T-helper 1 cell treated with Interleukin-12 subunit alpha and Interleukin-12 subunit beta and Interleukin-4 antibody, amounts not matched to agents 30 ng/mL and 1 ng/mL, for 36 hours (primary cell): ENCODE measurements at regions not wholly inside any gene's neighbourhood (a gene's known extent, or its start where the extent isn't known, plus 50 kb on each side); places are given as distances from the start of the nearest gene placed in this dataset.

Experiments used
- intact Hi-C: fragments of 100-400 bp; cut with micrococcal nuclease; formaldehyde crosslinking; loops from one replicate; pipeline ENCODE4 v1.15.1; 2024

GRCh38 chr4:145347684-145348083 is 134.0 kb upstream of the SMAD1 start:
- intact Hi-C loops: no loop called here

- intact Hi-C loops: no loop called here
Observed at GRCh38 chr4:145346081-145346480, 135.6 kb upstream of the SMAD1 start.

GRCh38 chr4:145345401-145345800 is 136.3 kb upstream of the SMAD1 start:
- intact Hi-C loops: no loop called here

- intact Hi-C loops: no loop called here
Observed at GRCh38 chr4:145341381-145341780, 140.3 kb upstream of the SMAD1 start.

GRCh38 chr4:145340071-145340675 is 141.5 kb upstream of the SMAD1 start:
- intact Hi-C loops: no loop called here

GRCh38 chr4:145339075-145339725 is 142.5 kb upstream of the SMAD1 start:
- intact Hi-C loops: no loop called here

GRCh38 chr4:145338568-145338967 is 143.1 kb upstream of the SMAD1 start:
- intact Hi-C loops: no loop called here

- intact Hi-C loops: no loop called here
Observed at GRCh38 chr4:145337391-145337790, 144.3 kb upstream of the SMAD1 start.

GRCh38 chr4:145333786-145334185 is 147.9 kb upstream of the SMAD1 start:
- intact Hi-C loops: no loop called here

- intact Hi-C loops: no loop called here
Observed at GRCh38 chr4:145326491-145326890, 146.1 kb upstream of the OTUD4 start.

GRCh38 chr4:145324161-145324560 is 143.8 kb upstream of the OTUD4 start:
- intact Hi-C loops: no loop called here

- intact Hi-C loops: no loop called here
Observed at GRCh38 chr4:145320294-145320693, 139.9 kb upstream of the OTUD4 start.

- intact Hi-C loops: no loop called here
Observed at GRCh38 chr4:145319751-145320150, 139.4 kb upstream of the OTUD4 start.

- intact Hi-C loops: no loop called here
Observed at GRCh38 chr4:145316897-145317574, 136.6 kb upstream of the OTUD4 start.

- intact Hi-C loops: no loop called here
Observed at GRCh38 chr4:145315811-145316225, 135.4 kb upstream of the OTUD4 start.

GRCh38 chr4:145308598-145308997 is 128.2 kb upstream of the OTUD4 start:
- intact Hi-C loops: no loop called here

- intact Hi-C loops: no loop called here
Observed at GRCh38 chr4:145307763-145308430, 127.5 kb upstream of the OTUD4 start.

GRCh38 chr4:145307120-145307519 is 126.7 kb upstream of the OTUD4 start:
- intact Hi-C loops: no loop called here

GRCh38 chr4:145302725-145303124 is 122.3 kb upstream of the OTUD4 start:
- intact Hi-C loops: no loop called here

- intact Hi-C loops: no loop called here
Observed at GRCh38 chr4:145301386-145302080, 121.1 kb upstream of the OTUD4 start.

- intact Hi-C loops: no loop called here
Observed at GRCh38 chr4:145299380-145300076, 119.1 kb upstream of the OTUD4 start.
